Keratinocyte (primary cell): ENCODE measurements at regions not wholly inside any gene's neighbourhood (a gene's known extent, or its start where the extent isn't known, plus 50 kb on each side); places are given as distances from the start of the nearest gene placed in this dataset.

ENCODE experiments used
- DNase-seq: peaks from one replicate; pipeline ENCODE4 v3.0.0-alpha.2; 2011; ENCODE audit warnings: low read depth, missing footprints, low spot score
- FAIRE-seq: peaks from 2 replicates; lab custom pipeline; 2011; peaks lifted over from hg19 to GRCh38; lab: Jason Lieb, UNC
- H2AFZ ChIP-seq: 2 replicates; pipeline ENCODE4 v1.6.0; 2012; ENCODE audit warnings: low read length, control low read depth, inconsistent platforms; ENCODE audit not compliant: control insufficient read depth
- H3K27ac ChIP-seq: 2 replicates; pipeline ENCODE4 v1.5.1; 2011; ENCODE audit warnings: low read length; ENCODE audit not compliant: control insufficient read depth, insufficient read depth
- H3K27me3 ChIP-seq: 3 replicates; pipeline ENCODE4 v1.6.0; 2011; ENCODE audit warnings: low read length; ENCODE audit not compliant: control insufficient read depth, insufficient read depth; ENCODE audit errors: extremely low read depth
- H3K36me3 ChIP-seq, 2 experiments: 2 replicates in 1 of 2; 3 replicates in 1 of 2; pipeline ENCODE4 v1.5.1; 2011; ENCODE audit warnings: low read length in 2 of 2, mild to moderate bottlenecking in 1 of 2; ENCODE audit not compliant: control insufficient read depth in 2 of 2, insufficient read depth in 2 of 2; ENCODE audit errors: extremely low read depth in 1 of 2
- H3K4me1 ChIP-seq: 3 replicates; pipeline ENCODE4 v1.5.1; 2011; ENCODE audit warnings: low read length; ENCODE audit not compliant: control insufficient read depth, insufficient read depth; ENCODE audit errors: extremely low read depth
- H3K4me2 ChIP-seq: 3 replicates; pipeline ENCODE4 v1.6.0; 2011; ENCODE audit warnings: low read depth, low read length; ENCODE audit not compliant: control insufficient read depth, insufficient read depth; ENCODE audit errors: extremely low read depth
- H3K4me3 ChIP-seq, 3 experiments: fragments of 200-600 bp in 1 of 3; sonication (generic) in 1 of 3; 2 replicates in 2 of 3; 3 replicates in 1 of 3; pipeline ENCODE4 v1.5.1; 2011 to 2016; ENCODE audit warnings: low read length in 3 of 3, mild to moderate bottlenecking in 3 of 3, control low read depth in 2 of 3, inconsistent platforms in 1 of 3, low read depth in 1 of 3, mixed read lengths in 1 of 3, mixed run types in 1 of 3, moderate library complexity in 1 of 3; ENCODE audit not compliant: control insufficient read depth in 2 of 3, insufficient read depth in 2 of 3; ENCODE audit errors: extremely low read depth in 1 of 3
- H3K79me2 ChIP-seq: 2 replicates; pipeline ENCODE4 v1.6.0; 2012; ENCODE audit warnings: low read length; ENCODE audit not compliant: control insufficient read depth, insufficient read depth
- H3K9ac ChIP-seq: 3 replicates; pipeline ENCODE4 v1.6.0; 2011; ENCODE audit warnings: low read length; ENCODE audit not compliant: control insufficient read depth, insufficient read depth; ENCODE audit errors: extremely low read depth
- H3K9me1 ChIP-seq: 3 replicates; pipeline ENCODE4 v1.6.0; 2011; ENCODE audit warnings: low read length; ENCODE audit not compliant: control insufficient read depth, insufficient read depth; ENCODE audit errors: extremely low read depth
- H3K9me3 ChIP-seq: 2 replicates; pipeline ENCODE4 v1.5.1; 2012; ENCODE audit warnings: low read depth, low read length; ENCODE audit not compliant: control insufficient read depth
- H4K20me1 ChIP-seq: 3 replicates; pipeline ENCODE4 v1.6.0; 2011; ENCODE audit warnings: low read length; ENCODE audit not compliant: control insufficient read depth, insufficient read depth; ENCODE audit errors: extremely low read depth
- CTCF ChIP-seq, 3 experiments: IDR thresholded peaks in 1 of 3; conservative IDR thresholded peaks in 1 of 3; optimal IDR thresholded peaks in 1 of 3; 2 replicates in 2 of 3; 3 replicates in 1 of 3; pipeline versions ENCODE3 to v1.5.1; 2011; ENCODE audit warnings: low read length in 3 of 3, mild to moderate bottlenecking in 3 of 3, moderate library complexity in 2 of 3, control low read depth in 1 of 3, inconsistent platforms in 1 of 3; ENCODE audit not compliant: insufficient read depth in 2 of 3; ENCODE audit errors: extremely low read depth in 1 of 3
- EZH2 ChIP-seq: IDR thresholded peaks from one replicate; pipeline ENCODE4 v1.6.1; 2012; ENCODE audit warnings: inconsistent platforms, mild to moderate bottlenecking, low read length, moderate library complexity
- dilution Hi-C: fragments of 300-500 bp; cut with MboI; formaldehyde crosslinking; loops from one replicate; pipeline ENCODE4 v1.7.0; 2020; ENCODE audit warnings: low sequenced_read_pairs; ENCODE audit not compliant: extremely low pct_ligation_motif_present

GRCh38 chr2:125169764-125170146 is 1144.7 kb downstream of the CNTNAP5 start:
- Histone ChIP-seq H3K36me3 (no peaks in the 10 kb centered on the region), H4K20me1 (no peaks in the 10 kb centered on the region), H3K9ac (no peak overlapping the region), H3K9me1 (no peaks in the 10 kb centered on the region), H3K4me1 (no peaks in the 10 kb centered on the region), H3K27ac (no peak overlapping the region), H3K9me3 (no peaks in the 10 kb centered on the region), H3K27me3 (no peaks in the 10 kb centered on the region), H2AFZ (no peak overlapping the region), H3K4me3 (no peak overlapping the region), H3K4me2 (no peak overlapping the region), H3K79me2 (no peaks in the 10 kb centered on the region)
- no peak for TF ChIP-seq CTCF (optimal IDR thresholded peaks at IDR 0.05 in 1 of 3, IDR thresholded peaks at IDR 0.05 in 1 of 3, conservative IDR thresholded peaks at IDR 0.05 in 1 of 3; ENCODE audit: extremely low read depth in 1 of 3, insufficient read depth in 2 of 3, low read length in 3 of 3)
- TF ChIP-seq EZH2, result no peak
- DNase-seq, result no peak
- FAIRE-seq, result no peak
- dilution Hi-C loops, result no loop called here

GRCh38 chr2:125172181-125172580 is 1147.1 kb downstream of the CNTNAP5 start:
- no peak overlapping the region for H3K4me2 ChIP-seq
- no peaks in the 10 kb centered on the region for H3K27me3 ChIP-seq
- H3K4me1 ChIP-seq, result no peaks in the 10 kb centered on the region
- no peaks in the 10 kb centered on the region for H3K9me1 ChIP-seq
- H3K9ac ChIP-seq, result no peak overlapping the region
- H3K36me3 ChIP-seq, result no peaks in the 10 kb centered on the region
- dilution Hi-C loops, result no loop called here
- no peak overlapping the region for H3K4me3 ChIP-seq
- TF ChIP-seq CTCF (optimal IDR thresholded peaks at IDR 0.05 in 1 of 3, IDR thresholded peaks at IDR 0.05 in 1 of 3, conservative IDR thresholded peaks at IDR 0.05 in 1 of 3; ENCODE audit: extremely low read depth in 1 of 3, insufficient read depth in 2 of 3, low read length in 3 of 3), result no peak
- TF ChIP-seq EZH2, result no peak
- no peaks in the 10 kb centered on the region for H3K9me3 ChIP-seq
- DNase-seq, result no peak
- H3K27ac ChIP-seq, result no peak overlapping the region
- no peak for FAIRE-seq
- H4K20me1 ChIP-seq, result no peaks in the 10 kb centered on the region
- H2AFZ ChIP-seq, result no peak overlapping the region
- H3K79me2 ChIP-seq, result no peaks in the 10 kb centered on the region
